NCI-H524 treated with DMSO at 0.1 percent for 48 hours (cell line): ENCODE measurements at regions not wholly inside any gene's neighbourhood (a gene's known extent, or its start where the extent isn't known, plus 50 kb on each side); places are given as distances from the start of the nearest gene placed in this dataset.

Experiments
- DNase-seq: peaks from one replicate; lab custom pipeline; 2025; lab: John Stamatoyannopoulos, UW

DNA sequence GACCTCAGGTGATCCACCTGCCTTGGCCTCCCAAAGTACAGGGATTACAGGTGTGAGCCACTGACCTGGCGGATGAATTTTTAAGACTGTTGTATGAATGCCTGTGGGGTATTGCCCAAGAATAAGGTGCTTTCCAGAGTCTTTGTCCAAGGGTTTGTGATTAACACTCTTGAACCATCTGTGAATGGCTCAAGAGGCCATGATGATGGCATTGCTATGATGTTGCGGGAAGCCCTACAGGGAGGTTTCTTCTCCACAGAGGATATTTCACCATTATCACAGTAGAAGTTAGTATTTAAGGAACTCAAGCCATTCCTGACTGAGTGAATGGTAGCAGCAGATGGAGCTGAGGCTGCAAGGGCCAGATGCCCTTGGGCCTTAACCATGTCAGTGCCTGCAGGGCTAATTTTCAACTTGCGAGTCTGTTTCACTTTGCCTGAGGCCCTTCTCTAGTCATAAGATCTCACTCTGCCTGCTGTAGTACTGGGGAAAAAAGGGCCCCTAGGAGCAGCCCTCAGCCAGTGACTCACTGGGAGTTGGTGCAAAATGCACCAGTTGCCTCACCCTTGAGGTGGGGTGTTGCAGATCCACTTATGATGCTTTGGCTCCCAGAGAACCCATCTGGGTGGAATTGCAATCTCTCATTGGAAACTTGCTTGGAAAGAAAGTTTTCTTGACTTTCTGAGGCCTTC is 108.6 kb upstream of the FLRT2 start:
- no peak for DNase-seq

DNA sequence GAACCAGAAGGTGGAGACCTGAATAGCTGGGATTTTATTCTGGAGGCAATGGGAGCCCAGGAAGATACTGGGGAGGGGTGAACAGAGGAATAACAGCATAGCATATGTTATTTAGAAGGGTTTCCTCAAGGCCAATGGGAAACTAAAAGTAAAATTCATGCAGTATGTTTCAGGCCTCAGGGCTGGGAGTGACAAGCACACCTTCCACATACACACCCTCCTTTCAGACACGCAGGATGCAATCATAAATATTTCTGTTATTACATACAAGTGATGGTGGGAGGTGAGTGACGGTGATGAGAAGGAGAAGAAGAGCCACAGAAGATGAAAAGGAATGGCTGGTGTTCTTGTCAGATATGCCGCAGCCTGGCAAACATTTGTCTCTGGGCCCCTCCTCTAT is 106.1 kb upstream of the FLRT2 start:
- no peak for DNase-seq

DNA sequence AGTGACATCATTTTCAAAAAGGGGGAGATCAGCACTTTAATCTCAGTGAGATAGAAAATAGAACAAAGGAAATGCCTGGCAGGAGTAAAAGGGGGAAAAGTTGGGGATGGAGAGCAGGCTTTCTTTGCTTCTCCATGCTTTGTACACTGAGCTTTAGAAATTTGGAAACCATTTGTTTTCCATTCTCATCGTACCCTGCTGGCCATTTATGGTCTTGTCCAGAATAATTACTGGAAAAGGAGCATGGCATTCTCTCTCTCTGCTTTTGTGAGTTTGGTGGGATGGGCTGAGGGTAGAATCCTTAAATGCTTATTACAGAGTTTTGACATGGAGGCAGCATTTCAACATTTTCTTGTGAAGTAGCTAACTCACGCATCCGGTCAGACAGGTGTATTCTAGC is 104.4 kb upstream of the FLRT2 start:
- DNase-seq: no peak

DNA sequence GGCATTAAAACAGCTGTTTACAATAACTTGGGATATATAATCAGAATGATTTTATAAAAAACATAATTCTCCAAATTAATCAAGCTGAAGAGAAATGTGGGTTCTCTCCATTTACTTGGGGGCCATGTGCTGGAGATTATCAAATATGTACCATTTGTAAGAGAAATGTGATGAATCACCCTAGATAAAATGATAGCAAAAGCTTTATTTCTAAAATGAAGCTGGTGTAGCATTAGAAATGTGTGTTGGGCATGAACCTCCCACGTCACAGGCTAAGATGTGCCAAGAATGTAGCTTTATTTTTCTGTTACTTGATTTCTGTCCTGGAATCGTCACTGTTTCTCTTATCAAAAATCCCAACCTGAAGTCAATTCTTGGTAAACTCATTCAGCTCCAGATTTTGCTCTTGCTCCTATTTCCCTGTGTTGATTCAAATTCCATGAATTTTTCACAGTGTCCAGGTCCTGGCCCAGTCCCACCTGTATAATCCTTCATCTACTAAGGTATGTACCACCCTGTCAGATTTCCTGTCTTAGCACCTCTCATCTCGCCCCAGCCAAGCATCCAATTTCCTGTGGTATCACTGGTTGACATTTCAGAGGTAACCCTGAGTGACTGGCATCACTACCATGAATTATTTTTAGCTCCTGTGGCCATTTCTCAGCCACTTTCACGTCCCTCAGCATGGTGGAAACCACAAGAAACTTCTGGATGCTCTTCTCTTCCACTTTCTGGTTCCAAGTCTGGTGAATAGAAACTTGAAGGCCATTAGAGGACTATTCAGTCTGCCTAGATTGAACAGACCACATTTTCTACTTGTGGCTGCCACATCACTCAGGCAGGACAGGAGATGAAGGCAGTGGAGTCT is 103.6 kb upstream of the FLRT2 start:
- no peak for DNase-seq

DNA sequence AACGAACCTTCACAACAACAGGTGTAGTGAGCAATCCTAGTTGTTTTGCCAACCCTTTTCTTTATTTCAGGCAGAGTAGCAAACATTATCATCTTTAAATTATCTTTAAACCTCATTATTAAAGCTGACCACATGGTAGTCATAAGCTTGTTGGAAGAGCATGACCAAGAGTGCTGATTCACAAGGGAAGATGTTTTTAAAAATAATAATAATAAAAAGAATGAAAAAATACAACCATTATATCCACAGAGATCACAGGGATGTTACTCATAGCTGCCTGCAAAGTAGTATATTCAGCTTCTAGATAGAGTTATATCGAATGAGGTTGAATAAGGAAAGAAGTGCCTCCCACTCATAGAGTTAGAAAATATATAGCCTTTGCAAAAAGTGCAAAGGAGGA is 101.0 kb upstream of the FLRT2 start:
- DNase-seq: no peak

DNA sequence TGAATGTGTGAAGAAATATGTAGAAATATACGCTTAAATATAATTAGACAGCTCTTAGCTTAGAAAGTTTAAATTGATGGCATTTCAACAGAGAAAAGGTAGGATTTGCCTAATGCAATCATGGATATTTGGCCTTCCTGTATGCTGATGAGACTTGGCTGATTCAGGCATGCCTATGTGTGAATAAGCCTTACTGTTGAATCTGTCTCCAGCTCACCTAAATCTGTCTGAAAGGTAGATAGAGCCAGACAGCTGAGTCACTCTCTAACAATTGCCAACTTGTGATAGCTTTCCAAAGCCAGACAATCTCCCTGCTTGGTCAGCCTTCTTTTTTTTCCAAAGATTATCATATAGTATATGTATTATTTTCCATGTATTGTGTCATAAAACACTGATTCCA is 92.8 kb upstream of the FLRT2 start:
- DNase-seq: no peak

DNA sequence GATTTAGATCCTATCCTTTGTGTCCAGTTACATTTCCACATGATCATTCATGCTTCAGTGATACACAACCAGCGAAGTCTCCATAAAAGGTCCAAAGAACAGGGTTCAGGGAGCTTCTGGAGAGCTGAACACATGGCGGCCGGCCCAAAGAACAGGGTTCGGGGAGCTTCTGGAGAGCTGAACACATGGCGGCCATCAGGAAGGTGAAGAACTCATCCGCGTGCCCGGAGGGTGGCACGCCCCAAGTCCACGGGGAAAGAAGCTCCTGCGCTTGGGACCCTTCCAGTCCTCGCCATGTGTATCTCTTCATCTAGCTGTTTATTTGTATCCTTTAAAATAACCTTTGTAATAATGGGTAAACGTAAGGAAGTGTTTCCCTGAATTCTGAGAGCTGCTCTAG is 91.9 kb upstream of the FLRT2 start:
- DNase-seq: no peak

DNA sequence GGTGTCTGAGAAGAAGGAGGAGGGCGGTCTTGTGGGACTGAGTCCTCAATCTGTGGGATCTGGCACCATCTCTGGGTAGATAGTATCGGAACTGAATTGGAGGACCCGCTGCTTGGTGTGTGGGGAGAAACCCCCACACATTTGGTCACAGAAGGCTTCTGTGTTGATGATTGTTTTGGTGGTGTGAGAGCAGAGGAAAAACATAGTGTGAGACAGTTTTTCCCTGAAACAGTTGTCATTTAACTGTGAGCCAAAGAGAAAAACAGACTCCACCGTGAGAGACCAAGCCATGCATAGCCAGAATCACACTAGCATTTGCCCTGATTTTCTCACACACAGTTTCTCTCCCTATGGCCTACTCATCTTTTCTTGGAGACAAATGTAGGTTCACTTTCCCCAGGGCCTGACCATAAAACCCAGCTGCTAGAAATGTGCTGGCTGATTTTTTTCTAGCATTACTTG is 91.4 kb upstream of the FLRT2 start:
- DNase-seq: no peak

DNA sequence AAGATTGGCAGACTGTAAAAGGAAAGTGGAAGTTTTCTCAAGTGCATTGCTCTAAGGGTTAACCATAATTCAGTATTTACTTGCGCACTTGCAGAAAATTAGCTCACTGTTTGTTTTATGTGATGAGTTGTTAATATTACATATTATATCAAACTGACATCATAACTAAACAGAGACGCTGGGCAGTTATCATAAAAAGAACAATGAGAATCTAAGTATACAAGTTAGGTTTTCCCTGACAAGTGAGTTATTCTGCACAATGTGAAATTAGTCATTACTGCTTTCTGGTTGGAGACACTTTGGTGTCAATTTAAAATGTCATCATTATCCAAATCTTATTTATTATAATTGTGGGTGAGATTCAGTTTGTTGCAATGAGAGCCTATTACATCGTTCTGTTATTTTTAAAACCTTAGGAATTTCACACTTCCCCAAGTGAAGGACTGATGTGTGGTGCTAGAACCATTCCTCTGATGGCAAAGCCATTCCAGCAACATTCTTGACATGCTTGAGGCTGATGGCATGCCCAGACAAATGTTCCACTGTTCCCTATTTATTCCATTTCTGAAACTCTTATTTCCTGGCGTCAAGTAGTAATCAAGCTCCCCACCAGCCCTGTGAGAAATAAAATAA is 90.1 kb upstream of the FLRT2 start:
- DNase-seq: no peak

DNA sequence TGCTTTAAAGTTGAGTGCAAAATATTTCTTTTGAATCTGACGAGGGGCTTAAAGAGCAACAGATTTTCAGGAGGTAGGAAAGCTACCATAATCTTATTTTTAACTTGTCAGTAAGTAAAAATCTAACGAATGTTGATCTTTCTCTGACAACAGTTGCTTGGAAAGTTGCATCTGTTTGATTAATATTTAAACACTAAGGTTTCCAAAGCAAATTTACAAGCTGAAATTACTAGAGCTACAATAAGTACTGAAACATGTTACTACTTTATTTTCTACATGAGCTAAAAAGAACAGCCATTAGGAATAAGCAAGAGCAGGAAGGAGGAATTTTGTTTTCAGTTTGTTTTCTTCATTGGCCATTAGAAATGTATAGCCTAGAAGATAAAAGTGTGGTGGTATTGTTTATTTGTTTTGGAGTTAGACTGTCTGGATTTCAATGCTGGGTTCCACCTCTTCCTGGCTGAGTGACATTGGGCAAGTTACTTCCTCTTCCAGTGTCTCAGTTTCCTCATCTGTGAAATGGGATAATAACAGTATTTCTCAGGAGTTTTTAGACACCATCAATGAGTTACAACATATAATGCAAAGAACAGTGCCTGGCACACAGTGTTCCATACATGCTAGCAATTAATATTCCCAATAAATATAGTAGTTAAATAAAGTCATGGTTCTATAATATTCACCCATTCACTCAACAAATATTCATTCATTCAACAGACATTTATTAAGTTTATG is 87.9 kb upstream of the FLRT2 start:
- DNase-seq: no peak

DNA sequence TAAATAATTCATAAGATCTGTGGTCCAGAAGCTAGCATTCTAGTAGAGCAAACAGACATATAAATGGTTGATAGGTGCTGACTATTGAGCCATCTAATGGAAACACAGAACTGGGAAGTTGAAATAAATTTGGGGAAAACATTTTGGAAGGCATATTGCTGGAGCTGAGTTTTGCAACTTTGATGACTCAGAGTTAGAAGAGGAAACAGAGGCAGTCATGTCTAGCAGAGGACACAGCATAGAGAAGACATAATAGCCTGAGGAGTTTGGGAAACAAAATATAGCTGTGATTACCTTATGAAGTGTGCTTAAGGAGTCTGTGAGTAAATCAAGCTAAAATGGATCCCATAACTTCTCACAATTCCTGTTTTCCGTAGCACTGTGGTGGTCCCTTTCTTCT is 86.9 kb upstream of the FLRT2 start:
- DNase-seq: no peak

DNA sequence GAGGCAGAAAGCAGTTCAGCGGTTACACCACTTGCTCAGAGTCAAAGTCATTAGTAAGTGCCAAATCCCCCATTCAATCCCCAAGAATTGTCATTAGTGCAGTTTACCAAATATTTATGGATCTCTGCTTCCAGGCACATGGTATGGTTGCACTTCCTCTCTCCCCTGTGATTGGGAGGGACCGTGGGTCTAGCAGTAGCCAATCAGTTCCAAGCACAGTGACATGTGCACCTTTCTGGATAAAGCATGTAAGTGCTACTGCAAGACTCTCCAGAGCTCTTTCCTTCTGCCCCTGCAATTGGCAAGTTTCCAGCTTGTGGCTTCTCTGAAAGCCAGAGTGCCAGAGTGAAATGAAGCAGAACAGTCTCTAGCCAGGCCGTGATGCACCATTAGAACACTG is 85.3 kb upstream of the FLRT2 start:
- DNase-seq: no peak

DNA sequence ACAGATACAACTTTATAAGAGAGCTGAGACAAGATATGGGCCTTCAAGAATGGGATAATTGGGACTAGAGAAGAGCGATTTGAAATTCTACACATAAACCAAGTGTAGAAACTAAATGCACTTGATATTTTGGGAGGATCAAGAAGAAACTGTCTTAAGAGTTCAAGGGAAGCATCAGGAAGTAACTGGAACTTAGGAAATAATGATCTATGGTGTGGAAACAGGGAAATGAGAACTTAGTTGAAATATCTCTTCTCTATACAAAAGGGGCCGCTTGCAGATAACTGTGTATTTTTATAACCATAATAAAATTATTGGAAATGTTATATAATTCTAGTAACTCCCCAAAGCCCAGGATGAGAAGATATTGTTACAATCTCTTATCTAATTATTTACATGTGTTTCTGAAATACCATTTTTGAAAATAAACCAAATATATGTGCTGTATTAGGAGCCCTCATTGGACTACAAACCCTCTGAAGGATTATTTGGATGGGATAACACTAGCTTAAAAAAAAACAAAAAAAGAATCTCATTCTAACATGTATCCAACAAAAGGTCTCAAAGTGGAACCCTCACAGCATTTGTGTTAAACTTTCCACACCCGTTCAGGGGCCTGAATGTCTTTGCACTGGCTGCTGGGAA is 84.7 kb upstream of the FLRT2 start:
- DNase-seq: no peak

DNA sequence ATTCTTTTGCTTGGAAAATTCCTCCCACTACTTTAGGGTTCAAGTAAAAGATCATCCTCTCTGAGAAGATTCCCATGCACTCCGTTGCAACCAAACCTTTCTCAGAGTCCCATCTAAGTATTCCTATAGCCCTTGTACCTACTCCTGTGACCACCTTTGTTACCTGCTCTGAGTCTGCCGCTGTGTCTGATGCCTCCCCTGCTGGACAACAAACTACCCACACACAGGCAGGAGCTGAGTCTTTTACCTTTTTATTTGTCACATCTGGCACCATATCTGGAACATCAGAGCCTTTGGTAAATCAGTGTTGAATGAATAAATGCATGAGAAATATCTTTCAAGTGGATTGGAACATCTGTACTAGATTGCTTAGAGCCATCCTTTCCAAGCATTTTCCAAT is 82.1 kb upstream of the FLRT2 start:
- DNase-seq: no peak

DNA sequence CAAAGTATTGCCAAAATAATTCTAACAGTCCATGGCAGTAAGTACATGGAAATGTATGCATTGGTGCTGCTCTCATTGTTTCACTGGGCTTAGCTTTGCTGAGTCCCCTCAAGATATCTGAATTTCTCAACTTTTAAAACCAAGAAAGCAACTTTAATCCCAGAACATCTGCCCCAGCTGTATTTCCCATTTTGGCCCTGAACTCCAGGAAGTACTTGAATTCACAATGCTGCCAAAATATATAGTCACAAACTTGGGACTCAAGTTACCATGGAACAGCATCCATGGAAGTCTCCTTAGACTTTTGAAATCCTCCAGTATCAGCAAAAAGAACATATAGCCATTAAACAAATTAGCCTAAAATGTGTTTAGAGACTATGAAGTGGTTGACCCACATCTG is 78.5 kb upstream of the FLRT2 start:
- DNase-seq: no peak

DNA sequence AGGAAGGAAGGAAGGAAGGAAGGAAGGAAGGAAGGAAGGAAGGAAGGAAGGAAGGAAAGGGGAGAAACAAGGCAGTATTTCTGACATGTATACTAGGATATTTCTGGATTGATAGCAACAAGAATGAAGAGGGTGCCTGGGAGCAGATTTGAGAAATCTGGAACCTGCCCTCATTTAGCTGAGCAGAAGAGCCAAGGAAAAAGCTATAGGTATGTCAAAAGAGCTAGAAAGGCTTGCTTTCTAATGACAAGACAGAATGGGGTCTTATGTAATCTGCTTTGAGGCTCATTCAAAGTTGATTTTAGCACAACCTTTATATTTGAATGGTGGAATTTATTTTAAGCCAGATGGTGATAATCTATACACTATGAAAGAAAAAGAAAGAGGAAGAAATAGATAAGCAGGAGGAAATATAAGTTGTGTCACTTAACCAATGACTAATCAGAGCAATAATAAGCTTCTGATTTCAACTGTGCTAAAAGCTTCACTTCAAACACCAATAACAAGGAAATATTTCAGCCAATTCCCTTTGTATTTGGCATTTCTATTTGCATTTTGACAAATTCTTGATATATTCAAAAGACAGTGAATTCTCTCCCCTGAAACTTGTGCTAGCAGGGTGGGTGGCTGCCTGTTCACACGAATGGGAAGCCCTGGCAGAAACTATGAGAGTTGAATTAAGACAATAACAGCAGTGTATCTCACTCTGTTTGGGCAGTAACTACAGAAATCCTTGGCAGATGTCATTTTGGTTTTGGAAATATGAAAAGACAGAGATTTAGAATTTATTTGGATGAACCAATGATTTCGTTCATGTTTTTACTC is 76.3 kb upstream of the FLRT2 start:
- DNase-seq: no peak

DNA sequence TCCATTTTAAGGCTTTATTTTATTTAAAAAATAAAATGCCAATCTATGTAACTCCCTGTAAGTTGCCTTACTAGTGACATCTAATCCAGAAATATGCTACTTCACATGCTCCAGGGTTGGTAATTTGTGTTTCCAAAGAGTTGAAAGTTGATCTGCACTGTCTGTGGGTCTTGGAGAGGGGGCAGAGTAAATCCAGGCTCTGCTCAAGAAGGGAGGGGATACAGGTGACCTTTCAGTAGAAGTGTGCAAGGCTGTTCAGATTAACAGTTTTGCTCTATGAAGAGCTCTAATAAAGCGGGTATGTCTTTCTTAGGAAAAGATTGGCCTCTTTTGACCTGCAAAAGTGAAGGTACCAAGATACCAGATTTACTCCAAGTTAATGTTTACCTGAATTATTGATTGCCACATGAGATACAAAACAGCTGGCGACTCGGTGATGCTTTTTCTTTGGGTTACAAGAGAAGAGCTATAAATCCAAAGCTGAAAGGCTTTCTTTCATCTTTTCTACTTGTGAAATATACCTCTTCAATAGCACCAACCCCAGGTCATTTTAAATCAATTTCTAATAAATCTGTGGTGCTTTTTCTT is 75.6 kb upstream of the FLRT2 start:
- no peak for DNase-seq

DNA sequence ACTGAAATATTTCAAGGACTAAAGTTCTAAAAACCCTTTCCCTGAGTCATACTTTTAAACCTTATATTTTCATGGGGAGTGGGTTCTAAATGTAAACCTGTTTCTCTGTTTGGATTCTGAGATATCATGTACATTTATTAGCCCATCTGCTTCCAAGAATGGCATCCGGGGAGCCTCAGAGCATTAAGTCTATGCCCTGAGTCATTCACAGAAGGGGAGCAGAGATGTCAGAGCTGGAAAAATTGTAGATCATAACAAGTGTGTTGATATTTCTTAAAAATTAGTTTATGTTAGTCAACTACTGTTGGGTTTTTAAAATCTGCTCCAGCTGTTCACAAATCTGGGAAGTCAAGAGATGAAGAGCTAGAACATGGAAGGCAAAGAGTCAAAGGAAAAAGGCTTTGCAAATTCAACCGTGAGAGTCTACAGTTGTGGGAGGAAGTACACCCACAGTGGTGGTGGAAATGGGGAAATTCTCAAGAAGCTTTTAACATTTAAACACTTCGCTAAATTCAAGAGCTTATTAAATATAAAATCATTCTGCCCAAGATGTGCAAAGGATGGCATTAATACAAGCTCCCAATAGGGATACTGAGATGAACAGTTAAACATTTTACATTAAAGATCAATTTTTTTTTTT is 70.5 kb upstream of the FLRT2 start:
- DNase-seq: no peak

DNA sequence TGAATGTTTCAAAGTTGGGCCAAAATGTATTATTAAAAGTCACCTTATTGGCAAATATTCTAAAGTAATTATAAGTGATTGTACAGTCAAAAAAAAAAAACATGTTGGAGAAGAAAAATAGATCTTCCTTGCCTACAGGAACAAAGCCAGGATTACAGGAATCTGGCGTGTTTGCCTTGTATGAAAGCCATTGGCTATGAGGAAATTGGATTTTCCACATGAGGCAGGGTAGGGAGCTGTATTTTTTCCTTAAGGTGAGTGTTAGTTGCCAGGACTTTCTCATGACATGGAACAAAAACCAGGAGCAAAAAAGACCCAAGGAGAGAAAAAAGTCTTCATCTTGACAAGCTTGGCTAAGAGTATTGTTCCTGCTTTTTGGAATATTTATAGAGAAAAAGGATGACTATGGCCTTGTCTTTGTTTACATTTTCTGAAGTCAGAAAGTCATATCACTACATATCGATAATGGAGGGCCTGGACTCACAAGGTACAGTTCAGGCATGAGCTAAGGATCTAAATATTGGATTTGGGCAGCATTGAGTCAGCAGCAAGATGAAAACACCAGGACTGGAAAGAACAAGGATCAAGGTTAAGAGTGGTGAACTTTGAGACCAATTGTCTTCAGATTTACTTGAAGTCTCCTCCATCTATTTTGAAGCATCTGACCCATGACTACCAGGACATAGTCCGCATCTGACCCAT is 68.4 kb upstream of the FLRT2 start:
- DNase-seq: no peak

DNA sequence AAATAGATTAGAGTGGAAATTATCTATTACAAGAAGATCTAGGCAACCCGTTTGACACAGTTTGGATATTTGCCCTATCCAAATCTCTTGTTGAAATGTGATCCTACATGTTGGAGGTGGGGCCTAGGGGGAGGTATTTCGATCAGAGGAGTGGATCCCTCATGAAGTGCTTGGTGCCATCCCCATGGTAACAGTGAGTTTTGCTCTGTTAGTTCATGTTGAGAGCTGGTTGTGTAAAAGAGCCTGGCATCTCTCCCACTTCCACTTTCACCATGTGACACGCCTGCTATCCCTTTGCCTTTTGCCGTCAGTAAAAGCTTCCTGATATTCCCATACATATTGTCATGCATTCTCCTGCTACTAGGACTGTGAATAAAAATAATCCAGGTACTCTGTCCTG is 66.4 kb upstream of the FLRT2 start:
- no peak for DNase-seq
